Loucy (cell line): ENCODE measurements at regions not wholly inside any gene's neighbourhood (a gene's known extent, or its start where the extent isn't known, plus 50 kb on each side); places are given as distances from the start of the nearest gene placed in this dataset.

Experiments
- H2AFZ ChIP-seq: fragments of 200-600 bp; sonication (generic); 2 replicates; pipeline ENCODE4 v1.6.0; 2016; ENCODE audit warnings: antibody characterized with exemption, mild to moderate bottlenecking, low read length, moderate library complexity
- H3F3A ChIP-seq: fragments of 200-600 bp; 2 replicates; pipeline ENCODE4 v1.6.0; 2016; ENCODE audit warnings: antibody characterized with exemption, low read depth, mild to moderate bottlenecking
- H3K27me3 ChIP-seq: fragments of 200-600 bp; sonication (generic); 2 replicates; pipeline ENCODE4 v1.6.1; 2014; ENCODE audit warnings: low read length, mild to moderate bottlenecking; ENCODE audit not compliant: insufficient read depth, poor library complexity, severe bottlenecking
- H3K36me3 ChIP-seq: fragments of 200-600 bp; sonication (generic); 2 replicates; pipeline ENCODE4 v1.6.1; 2016; ENCODE audit warnings: low read length; ENCODE audit not compliant: insufficient read depth
- H3K4me1 ChIP-seq: fragments of 200-600 bp; sonication (generic); 2 replicates; pipeline ENCODE4 v1.5.1; 2014; ENCODE audit warnings: low read length, mild to moderate bottlenecking; ENCODE audit not compliant: insufficient read depth, poor library complexity, severe bottlenecking
- H3K4me2 ChIP-seq: fragments of 200-600 bp; sonication (generic); 2 replicates; pipeline ENCODE4 v1.6.0; 2014; ENCODE audit warnings: antibody characterized with exemption, low read length, low read depth, mild to moderate bottlenecking; ENCODE audit not compliant: poor library complexity, severe bottlenecking
- H3K4me3 ChIP-seq: fragments of 200-600 bp; sonication (generic); 2 replicates; pipeline ENCODE4 v1.5.1; 2014; ENCODE audit warnings: low read length, mild to moderate bottlenecking, mixed read lengths; ENCODE audit not compliant: poor library complexity, severe bottlenecking
- H3K79me2 ChIP-seq: fragments of 200-600 bp; sonication (generic); 2 replicates; pipeline ENCODE4 v1.6.1; 2014; ENCODE audit warnings: low read length; ENCODE audit not compliant: insufficient read depth
- H3K9ac ChIP-seq: fragments of 200-600 bp; sonication (generic); 2 replicates; pipeline ENCODE4 v1.6.0; 2014; ENCODE audit warnings: mild to moderate bottlenecking, low read depth, low read length, moderate library complexity; ENCODE audit not compliant: poor library complexity, severe bottlenecking
- H3K9me2 ChIP-seq: fragments of 200-600 bp; sonication (generic); replicated peaks from 2 replicates; pipeline ENCODE4 v1.6.1; 2016; ENCODE audit warnings: low read depth, low read length, mixed read lengths
- H3K9me3 ChIP-seq: fragments of 200-600 bp; sonication (generic); 2 replicates; pipeline ENCODE4 v1.6.1; 2014; ENCODE audit warnings: mild to moderate bottlenecking, antibody characterized with exemption, low read length, low read depth; ENCODE audit not compliant: insufficient read depth
- H4K20me1 ChIP-seq: fragments of 200-600 bp; sonication (generic); 2 replicates; pipeline ENCODE4 v1.6.0; 2014; ENCODE audit warnings: antibody characterized with exemption, low read length, mild to moderate bottlenecking; ENCODE audit not compliant: insufficient read depth, poor library complexity, severe bottlenecking
- CTCF ChIP-seq: fragments of 200-600 bp; sonication (generic); conservative IDR thresholded peaks from 2 replicates; pipeline ENCODE4 v1.5.1; 2014; ENCODE audit warnings: mild to moderate bottlenecking, antibody characterized with exemption, low read length
- EZH2phosphoT487 ChIP-seq: fragments of 200-600 bp; IDR thresholded peaks from 2 replicates; pipeline ENCODE4 v1.6.1; 2018; ENCODE audit warnings: antibody characterized with exemption, mild to moderate bottlenecking, moderate library complexity, borderline replicate concordance

- H3K4me1 ChIP-seq: no peaks in the 10 kb centered on the region
- no peaks in the 10 kb centered on the region for H3K36me3 ChIP-seq
- H4K20me1 ChIP-seq: no peaks in the 10 kb centered on the region
- H3K9me3 ChIP-seq: no peaks in the 10 kb centered on the region
- TF ChIP-seq CTCF: no peak
- no peak for TF ChIP-seq EZH2phosphoT487
- no peak overlapping the region for H3K9ac ChIP-seq
- H2AFZ ChIP-seq: no peak overlapping the region
- H3K4me3 ChIP-seq: no peak overlapping the region
- H3K79me2 ChIP-seq: no peaks in the 10 kb centered on the region
- H3K27me3 ChIP-seq: no peaks in the 10 kb centered on the region
- H3F3A ChIP-seq: no peaks in the 10 kb centered on the region
- H3K9me2 ChIP-seq: no peaks in the 10 kb centered on the region
- no peak overlapping the region for H3K4me2 ChIP-seq
Observed at GRCh38 chr19:5234412-5234811, 106.2 kb downstream of the PTPRS start.

DNA sequence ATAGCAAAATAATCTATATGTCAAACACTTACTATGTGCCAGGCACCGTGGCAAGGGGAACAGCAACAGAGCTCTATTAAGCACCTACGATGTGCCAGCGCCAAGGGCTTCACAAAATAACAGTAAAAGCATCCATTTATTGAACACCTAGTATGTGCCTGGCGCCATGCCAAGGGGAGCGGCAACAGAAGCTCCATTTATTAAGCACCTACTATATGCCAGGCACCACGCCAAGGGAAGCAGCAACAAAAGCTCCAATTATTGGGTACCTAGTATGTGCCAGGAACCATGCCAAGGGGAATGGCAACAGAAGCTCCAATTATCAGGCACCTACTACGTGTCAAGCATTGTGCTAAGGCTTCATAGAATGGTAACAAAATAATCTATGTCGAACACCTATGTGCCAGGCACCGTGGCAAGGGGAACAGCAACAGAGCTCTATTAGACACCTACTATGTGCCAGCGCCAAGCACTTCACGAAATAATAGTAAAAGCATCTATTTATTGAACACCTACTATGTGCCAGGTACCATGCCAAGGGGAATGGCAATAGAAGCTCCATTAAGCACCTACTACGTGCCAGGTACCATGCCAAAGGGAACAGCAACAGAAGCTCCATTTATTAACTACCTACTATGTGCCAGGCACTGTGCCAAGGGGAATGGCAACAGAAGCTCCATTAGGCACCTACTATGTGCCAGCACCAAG lies 107.7 kb downstream of the PTPRS start:
- no peaks in the 10 kb centered on the region for H3K36me3 ChIP-seq
- TF ChIP-seq EZH2phosphoT487 (no peak), CTCF (no peak)

GRCh38 chr19:5231857-5232678 lies 108.5 kb downstream of the PTPRS start:
- Histone ChIP-seq H3F3A (no peaks in the 10 kb centered on the region), H2AFZ (no peak overlapping the region), H3K9ac (no peak overlapping the region), H3K36me3 (no peaks in the 10 kb centered on the region), H3K27me3 (no peaks in the 10 kb centered on the region), H3K79me2 (no peaks in the 10 kb centered on the region), H3K4me1 (no peaks in the 10 kb centered on the region), H3K9me2 (no peaks in the 10 kb centered on the region), H3K9me3 (no peaks in the 10 kb centered on the region), H4K20me1 (no peaks in the 10 kb centered on the region), H3K4me2 (no peak overlapping the region), H3K4me3 (no peak overlapping the region)
- no peak for TF ChIP-seq CTCF
- TF ChIP-seq EZH2phosphoT487: no peak

More for the DNA sequence above, 107.7 kb downstream of the PTPRS start:
- Histone ChIP-seq H3K27me3 (no peaks in the 10 kb centered on the region), H3F3A (no peaks in the 10 kb centered on the region), H3K79me2 (no peaks in the 10 kb centered on the region), H3K9me2 (no peaks in the 10 kb centered on the region), H3K4me3 (no peak overlapping the region), H3K4me1 (no peaks in the 10 kb centered on the region), H3K9ac (no peak overlapping the region), H4K20me1 (no peaks in the 10 kb centered on the region), H3K9me3 (no peaks in the 10 kb centered on the region), H3K4me2 (no peak overlapping the region), H2AFZ (no peak overlapping the region)
